Neural cell (in vitro differentiated cells): ENCODE measurements at regions not wholly inside any gene's neighbourhood (a gene's known extent, or its start where the extent isn't known, plus 50 kb on each side); places are given as distances from the start of the nearest gene placed in this dataset.

ENCODE experiments used
- H2AFZ ChIP-seq: fragments of 200-600, 300-800 bp; sonication (generic), shearing (Covaris generic); 2 replicates; pipeline ENCODE4 v1.6.0; 2014; ENCODE audit warnings: low read depth, mild to moderate bottlenecking, antibody characterized with exemption, low read length, moderate library complexity
- H3F3A ChIP-seq: fragments of 200-600 bp; shearing (Covaris generic); 2 replicates; pipeline ENCODE4 v1.6.1; 2016; ENCODE audit warnings: mild to moderate bottlenecking, moderate library complexity, mixed read lengths, antibody characterized with exemption, low read length; ENCODE audit not compliant: insufficient read depth, poor library complexity, severe bottlenecking
- H3K27ac ChIP-seq: fragments of 200-600, 300-800 bp; sonication (generic), shearing (Covaris generic); 2 replicates; pipeline ENCODE4 v1.5.1; 2014; ENCODE audit warnings: mild to moderate bottlenecking, low read length, moderate library complexity
- H3K27me3 ChIP-seq: fragments of 300-800, 200-600 bp; sonication (generic), shearing (Covaris generic); 2 replicates; pipeline ENCODE4 v1.6.0; 2014; ENCODE audit warnings: mild to moderate bottlenecking, low read depth, low read length, moderate library complexity; ENCODE audit not compliant: insufficient read depth
- H3K36me3 ChIP-seq: fragments of 300-800, 200-600 bp; sonication (generic), shearing (Covaris generic); 2 replicates; pipeline ENCODE4 v1.5.1; 2014; ENCODE audit warnings: mild to moderate bottlenecking, antibody characterized with exemption, low read length, moderate library complexity; ENCODE audit not compliant: insufficient read depth
- H3K4me2 ChIP-seq: fragments of 300-800, 200-600 bp; sonication (generic), shearing (Covaris generic); 2 replicates; pipeline ENCODE4 v1.6.0; 2014; ENCODE audit warnings: mild to moderate bottlenecking, low read length
- H3K4me3 ChIP-seq: fragments of 300-800, 200-600 bp; sonication (generic), shearing (Covaris generic); 2 replicates; pipeline ENCODE4 v1.5.1; 2014; ENCODE audit warnings: mild to moderate bottlenecking, low read length, moderate library complexity
- H3K79me2 ChIP-seq: fragments of 200-600 bp; shearing (Covaris generic); replicated peaks from 2 replicates; pipeline ENCODE4 v1.6.0; 2014; ENCODE audit warnings: mild to moderate bottlenecking, low read length, moderate library complexity; ENCODE audit not compliant: insufficient read depth
- H3K9ac ChIP-seq: fragments of 300-800, 200-600 bp; sonication (generic), shearing (Covaris generic); 2 replicates; pipeline ENCODE4 v1.6.1; 2016; ENCODE audit warnings: mild to moderate bottlenecking, low read length, mixed read lengths
- H3K9me2 ChIP-seq: fragments of 200-600 bp; shearing (Covaris generic); 2 replicates; pipeline ENCODE4 v1.6.1; 2016; ENCODE audit warnings: mild to moderate bottlenecking, low read length, mixed read lengths; ENCODE audit not compliant: insufficient read depth
- H3K9me3 ChIP-seq: fragments of 200-600, 300-800 bp; sonication (generic), shearing (Covaris generic); 2 replicates; pipeline ENCODE4 v1.6.1; 2016; ENCODE audit warnings: mild to moderate bottlenecking, mixed run types, low read length, moderate library complexity, mixed read lengths
- H4K20me1 ChIP-seq: fragments of 200-600 bp; shearing (Covaris generic); 2 replicates; pipeline ENCODE4 v1.6.1; 2016; ENCODE audit warnings: mild to moderate bottlenecking, mixed run types; ENCODE audit not compliant: insufficient read depth
- EZH2 ChIP-seq: fragments of 200-600, 300-800 bp; shearing (Covaris generic), sonication (generic); IDR thresholded peaks from 2 replicates; pipeline ENCODE4 v1.6.1; 2014; ENCODE audit warnings: antibody characterized with exemption, low read length, borderline replicate concordance, mild to moderate bottlenecking; ENCODE audit not compliant: insufficient read depth, poor library complexity, severe bottlenecking
- REST ChIP-seq: IDR thresholded peaks from 2 replicates; pipeline ENCODE4 v1.6.1; 2012; ENCODE audit warnings: borderline replicate concordance
- TF ChIP-seq, protein P1 (sequence below): fragments of 450-650 bp; IDR thresholded peaks from 2 replicates; pipeline ENCODE4 v1.5.1; 2014; ENCODE audit warnings: antibody characterized with exemption, mild to moderate bottlenecking, moderate library complexity; ENCODE audit not compliant: poor library complexity, severe bottlenecking

DNA sequence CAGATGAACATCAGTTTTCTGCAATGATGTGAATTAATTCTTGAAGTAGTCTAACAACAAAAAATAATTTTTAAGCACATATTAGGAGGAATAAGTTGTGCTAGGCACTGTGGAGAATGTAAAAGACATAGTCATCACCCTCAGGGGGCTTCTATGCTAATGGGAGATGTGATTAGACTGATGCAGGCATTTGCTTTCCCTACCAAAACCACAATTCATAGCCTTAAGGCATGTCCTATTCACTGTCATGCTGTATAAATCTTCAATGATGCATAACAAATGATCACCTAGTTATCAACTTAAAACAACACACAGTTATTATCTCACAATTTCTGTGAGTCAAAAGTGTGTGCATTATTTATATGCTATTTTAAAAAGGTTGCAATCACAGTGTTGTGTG is 422.6 kb downstream of the MAN2A1 start:
- no peak overlapping the region for H3K9ac ChIP-seq
- no peaks in the 10 kb centered on the region for H3K27me3 ChIP-seq
- no peaks in the 10 kb centered on the region for H3K36me3 ChIP-seq
- no peaks in the 10 kb centered on the region for H3K79me2 ChIP-seq
- H2AFZ ChIP-seq, result no peak overlapping the region
- H4K20me1 ChIP-seq, result no peaks in the 10 kb centered on the region
- H3K4me3 ChIP-seq, result no peak overlapping the region
- no peak overlapping the region for H3K4me2 ChIP-seq
- TF ChIP-seq EZH2 (no peak), REST (no peak)
- no peaks in the 10 kb centered on the region for H3F3A ChIP-seq
- no peak overlapping the region for H3K27ac ChIP-seq
- no peaks in the 10 kb centered on the region for H3K9me2 ChIP-seq
- no peaks in the 10 kb centered on the region for H3K9me3 ChIP-seq

- no peaks in the 10 kb centered on the region for H4K20me1 ChIP-seq
- H3F3A ChIP-seq, result no peaks in the 10 kb centered on the region
- H3K9me3 ChIP-seq, result no peaks in the 10 kb centered on the region
- H3K27me3 ChIP-seq, result no peaks in the 10 kb centered on the region
- no peaks in the 10 kb centered on the region for H3K36me3 ChIP-seq
- H3K9me2 ChIP-seq, result no peaks in the 10 kb centered on the region
- H3K9ac ChIP-seq, result no peak overlapping the region
- no peaks in the 10 kb centered on the region for H3K79me2 ChIP-seq
- H3K4me2 ChIP-seq, result no peak overlapping the region
- no peak overlapping the region for H2AFZ ChIP-seq
- H3K27ac ChIP-seq, result no peak overlapping the region
- no peak overlapping the region for H3K4me3 ChIP-seq
- TF ChIP-seq REST, result no peak
Observed at GRCh38 chr5:110115503-110115902, 425.8 kb downstream of the MAN2A1 start.

- Histone ChIP-seq H3K27ac (no peak overlapping the region), H3K9me2 (no peaks in the 10 kb centered on the region), H3F3A (no peaks in the 10 kb centered on the region), H3K4me3 (no peak overlapping the region), H2AFZ (no peak overlapping the region), H3K79me2 (no peaks in the 10 kb centered on the region), H4K20me1 (no peaks in the 10 kb centered on the region), H3K4me2 (no peak overlapping the region), H3K36me3 (no peaks in the 10 kb centered on the region), H3K9ac (no peak overlapping the region), H3K9me3 (no peaks in the 10 kb centered on the region), H3K27me3 (no peaks in the 10 kb centered on the region)
- TF ChIP-seq, protein P1, sequence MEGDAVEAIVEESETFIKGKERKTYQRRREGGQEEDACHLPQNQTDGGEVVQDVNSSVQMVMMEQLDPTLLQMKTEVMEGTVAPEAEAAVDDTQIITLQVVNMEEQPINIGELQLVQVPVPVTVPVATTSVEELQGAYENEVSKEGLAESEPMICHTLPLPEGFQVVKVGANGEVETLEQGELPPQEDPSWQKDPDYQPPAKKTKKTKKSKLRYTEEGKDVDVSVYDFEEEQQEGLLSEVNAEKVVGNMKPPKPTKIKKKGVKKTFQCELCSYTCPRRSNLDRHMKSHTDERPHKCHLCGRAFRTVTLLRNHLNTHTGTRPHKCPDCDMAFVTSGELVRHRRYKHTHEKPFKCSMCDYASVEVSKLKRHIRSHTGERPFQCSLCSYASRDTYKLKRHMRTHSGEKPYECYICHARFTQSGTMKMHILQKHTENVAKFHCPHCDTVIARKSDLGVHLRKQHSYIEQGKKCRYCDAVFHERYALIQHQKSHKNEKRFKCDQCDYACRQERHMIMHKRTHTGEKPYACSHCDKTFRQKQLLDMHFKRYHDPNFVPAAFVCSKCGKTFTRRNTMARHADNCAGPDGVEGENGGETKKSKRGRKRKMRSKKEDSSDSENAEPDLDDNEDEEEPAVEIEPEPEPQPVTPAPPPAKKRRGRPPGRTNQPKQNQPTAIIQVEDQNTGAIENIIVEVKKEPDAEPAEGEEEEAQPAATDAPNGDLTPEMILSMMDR, result no peak
Observed at GRCh38 chr5:110116539-110116938, 426.8 kb downstream of the MAN2A1 start.
